C4-2B (cell line): ENCODE measurements at regions not wholly inside any gene's neighbourhood (a gene's known extent, or its start where the extent isn't known, plus 50 kb on each side); places are given as distances from the start of the nearest gene placed in this dataset.

ENCODE experiments used
- ZFX ChIP-seq: fragments of 450-650 bp; IDR thresholded peaks from 2 replicates; pipeline ENCODE4 v1.6.1; 2017
- TF ChIP-seq, protein P1 (sequence below): fragments of 450-650 bp; conservative IDR thresholded peaks from 2 replicates; pipeline ENCODE4 v1.5.1; 2017; ENCODE audit warnings: mild to moderate bottlenecking

GRCh38 chr3:118785415-118785814 lies 249.2 kb downstream of the IGSF11 start:
- TF ChIP-seq, protein P1, sequence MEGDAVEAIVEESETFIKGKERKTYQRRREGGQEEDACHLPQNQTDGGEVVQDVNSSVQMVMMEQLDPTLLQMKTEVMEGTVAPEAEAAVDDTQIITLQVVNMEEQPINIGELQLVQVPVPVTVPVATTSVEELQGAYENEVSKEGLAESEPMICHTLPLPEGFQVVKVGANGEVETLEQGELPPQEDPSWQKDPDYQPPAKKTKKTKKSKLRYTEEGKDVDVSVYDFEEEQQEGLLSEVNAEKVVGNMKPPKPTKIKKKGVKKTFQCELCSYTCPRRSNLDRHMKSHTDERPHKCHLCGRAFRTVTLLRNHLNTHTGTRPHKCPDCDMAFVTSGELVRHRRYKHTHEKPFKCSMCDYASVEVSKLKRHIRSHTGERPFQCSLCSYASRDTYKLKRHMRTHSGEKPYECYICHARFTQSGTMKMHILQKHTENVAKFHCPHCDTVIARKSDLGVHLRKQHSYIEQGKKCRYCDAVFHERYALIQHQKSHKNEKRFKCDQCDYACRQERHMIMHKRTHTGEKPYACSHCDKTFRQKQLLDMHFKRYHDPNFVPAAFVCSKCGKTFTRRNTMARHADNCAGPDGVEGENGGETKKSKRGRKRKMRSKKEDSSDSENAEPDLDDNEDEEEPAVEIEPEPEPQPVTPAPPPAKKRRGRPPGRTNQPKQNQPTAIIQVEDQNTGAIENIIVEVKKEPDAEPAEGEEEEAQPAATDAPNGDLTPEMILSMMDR: no peak
- TF ChIP-seq ZFX: no peak
